ENCODE measurements at regions not wholly inside any gene's neighbourhood (a gene's known extent, or its start where the extent isn't known, plus 50 kb on each side); places are given as distances from the start of the nearest gene placed in this dataset.

DNA sequence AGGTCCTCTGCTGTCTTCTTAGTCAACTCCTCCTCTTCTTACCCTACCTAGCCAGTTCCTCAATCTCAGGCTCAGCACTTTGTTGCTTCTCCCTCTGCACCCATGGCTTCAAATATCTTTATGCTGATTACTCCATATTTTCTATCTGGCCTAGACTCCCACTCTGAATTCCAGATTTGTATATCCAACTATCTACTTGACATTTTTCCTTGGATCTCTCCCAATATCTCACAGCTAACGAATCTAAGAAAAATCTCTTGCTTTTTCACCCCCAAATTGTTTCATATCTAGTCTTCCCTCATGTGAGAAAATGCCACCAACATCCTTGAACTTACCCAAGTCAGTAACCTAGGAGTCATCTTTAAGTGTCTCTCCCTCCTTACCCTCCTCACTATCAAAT, 176.4 kb upstream of the ERCC4 start:
- ChIA-PET CTCF (no interaction called here), POLR2A (no interaction called here)
- Mint-ChIP-seq H3K27ac (no peak overlapping the region), H3K27me3 (no peaks in the 10 kb centered on the region), H3K36me3 (ENCODE audit: low read depth) (no peaks in the 10 kb centered on the region), H3K4me3 (no peak overlapping the region), H3K9me3 (peaks cover 15% of the 10 kb centered on the region), H3K4me1 (no peaks in the 10 kb centered on the region)
- DNase-seq: no peak

DNA sequence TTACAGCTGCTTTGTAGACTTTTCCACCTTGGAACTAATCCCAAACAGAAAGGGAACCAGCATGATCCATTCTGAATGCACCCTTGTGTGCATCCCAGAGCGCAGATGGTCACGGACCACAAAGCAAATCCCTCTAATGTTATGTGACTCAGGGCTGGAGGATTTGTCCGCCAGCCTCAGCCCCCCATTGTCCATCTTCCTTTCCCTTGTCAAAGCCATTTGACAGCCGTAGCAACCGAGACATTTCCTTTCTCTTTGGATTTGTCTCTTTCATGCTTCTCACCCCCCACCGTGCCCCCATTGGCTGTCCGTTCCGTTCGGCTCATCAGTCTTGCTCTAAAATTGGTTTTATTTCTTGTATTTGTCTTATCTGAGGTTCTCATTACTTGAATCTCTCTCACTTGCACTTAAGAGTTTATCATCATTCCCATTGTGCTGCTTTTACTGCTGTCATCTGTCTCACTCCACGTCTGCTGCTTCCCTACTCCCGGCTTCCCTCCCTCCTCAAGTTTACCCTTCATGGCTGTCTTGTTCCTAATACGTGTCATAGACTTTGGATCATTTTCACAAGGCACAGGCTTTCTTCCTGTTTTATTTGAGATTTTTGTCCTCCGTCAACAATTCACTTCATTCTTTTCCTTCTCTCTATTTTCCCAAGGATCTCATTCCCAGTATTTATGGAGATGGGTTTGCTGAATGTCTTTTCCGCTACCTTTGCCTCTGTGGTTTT, 163.4 kb upstream of the ERCC4 start:
- Mint-ChIP-seq H3K9me3 (peaks cover 6% of the 10 kb centered on the region), H3K4me3 (no peak overlapping the region), H3K27me3 (no peaks in the 10 kb centered on the region), H3K4me1 (no peaks in the 10 kb centered on the region), H3K36me3 (ENCODE audit: low read depth) (no peaks in the 10 kb centered on the region), H3K27ac (no peak overlapping the region)
- no peak for DNase-seq
- CTCF ChIA-PET: no interaction called here
- POLR2A ChIA-PET: no interaction called here

GRCh38 chr16:13766334-13766733, 153.6 kb upstream of the ERCC4 start:
- ChIA-PET CTCF (no interaction called here), POLR2A (no interaction called here)
- Mint-ChIP-seq H3K36me3 (ENCODE audit: low read depth) (no peaks in the 10 kb centered on the region), H3K27ac (no peak overlapping the region), H3K27me3 (no peaks in the 10 kb centered on the region), H3K9me3 (peaks cover 4% of the 10 kb centered on the region), H3K4me1 (no peaks in the 10 kb centered on the region), H3K4me3 (no peak overlapping the region)
- DNase-seq: no peak

DNA sequence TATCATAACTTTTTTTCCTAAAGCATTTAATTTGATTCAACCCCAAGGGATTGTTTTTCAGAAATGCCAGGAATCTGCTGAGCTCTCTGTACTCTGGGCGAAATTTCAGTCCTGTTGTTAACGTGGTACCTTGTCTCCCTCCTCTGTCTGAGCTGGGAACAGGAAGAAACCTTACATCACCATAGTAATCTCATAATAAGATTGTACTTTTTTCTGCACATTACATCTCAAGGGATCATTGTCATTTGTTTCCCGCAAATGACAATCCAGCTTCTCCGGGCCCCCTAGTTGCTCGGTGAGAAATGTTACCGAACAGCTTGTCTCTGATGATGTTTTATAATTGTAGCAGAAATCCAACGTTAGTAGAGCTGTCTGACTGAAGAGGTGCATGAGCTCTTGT, 152.7 kb upstream of the ERCC4 start:
- H3K4me3 Mint-ChIP-seq: no peak overlapping the region
- no peaks in the 10 kb centered on the region for H3K27me3 Mint-ChIP-seq
- no peak for DNase-seq
- no peak overlapping the region for H3K27ac Mint-ChIP-seq
- H3K36me3 Mint-ChIP-seq (ENCODE audit: low read depth): no peaks in the 10 kb centered on the region
- ChIA-PET CTCF (interaction anchor here (1.1 kb wide), 1 partner anchor 153 kb away, joined by 3 read pairs; the partner anchor contains the start of gene ERCC4), POLR2A (no interaction called here)
- H3K4me1 Mint-ChIP-seq: no peaks in the 10 kb centered on the region
- H3K9me3 Mint-ChIP-seq: peaks cover 4% of the 10 kb centered on the region

DNA sequence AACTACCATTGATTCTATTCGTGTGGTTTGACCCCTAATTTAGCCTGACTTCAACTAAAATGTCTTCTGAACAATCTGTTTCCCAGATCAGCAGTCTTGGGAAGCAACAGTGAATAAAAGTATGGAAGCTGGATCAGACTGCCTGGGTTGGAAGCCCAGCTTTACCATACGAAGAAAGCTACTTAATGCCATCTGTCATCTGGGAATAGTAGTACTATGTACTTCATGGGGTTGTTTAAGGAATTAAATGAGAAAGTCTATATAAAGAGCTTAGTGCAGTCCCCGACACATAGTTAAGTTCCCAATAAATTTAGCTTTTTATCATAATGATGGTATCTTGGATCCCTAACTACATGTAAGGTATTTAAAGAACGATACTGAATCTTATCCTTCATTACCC, 151.5 kb upstream of the ERCC4 start:
- POLR2A ChIA-PET: no interaction called here
- no peaks in the 10 kb centered on the region for H3K36me3 Mint-ChIP-seq (ENCODE audit: low read depth)
- H3K27ac Mint-ChIP-seq: no peak overlapping the region
- CTCF ChIA-PET: interaction anchor here (1.1 kb wide), 1 partner anchor 151 kb away, joined by 3 read pairs; the partner anchor contains the start of gene ERCC4
- no peaks in the 10 kb centered on the region for H3K4me1 Mint-ChIP-seq
- H3K4me3 Mint-ChIP-seq: no peak overlapping the region
- DNase-seq: no peak
- H3K9me3 Mint-ChIP-seq: peaks cover 3% of the 10 kb centered on the region
- no peaks in the 10 kb centered on the region for H3K27me3 Mint-ChIP-seq

DNA sequence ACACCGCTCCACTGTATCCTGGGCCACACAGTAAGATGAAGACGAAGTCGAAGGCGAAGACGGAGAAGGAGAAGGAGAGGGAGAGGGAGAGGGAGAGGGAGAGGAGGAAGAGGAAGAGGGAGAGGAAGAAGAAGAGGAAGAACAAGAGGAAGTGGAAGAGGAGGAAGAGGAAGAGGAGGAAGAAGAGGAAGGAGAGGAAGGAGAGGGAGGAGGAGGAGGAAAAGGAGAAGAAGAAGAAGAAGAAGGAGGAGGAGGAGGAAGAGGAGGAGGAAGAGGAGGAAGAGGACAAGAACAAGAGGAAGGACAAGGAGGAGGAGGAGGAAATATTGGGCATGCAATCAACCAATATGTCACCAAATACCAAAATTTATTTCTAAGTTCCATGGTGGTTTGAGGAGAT, 149.5 kb upstream of the ERCC4 start:
- Mint-ChIP-seq H3K4me3 (no peak overlapping the region), H3K36me3 (ENCODE audit: low read depth) (no peaks in the 10 kb centered on the region), H3K4me1 (no peaks in the 10 kb centered on the region), H3K27ac (no peak overlapping the region), H3K9me3 (peaks cover 5% of the 10 kb centered on the region), H3K27me3 (no peaks in the 10 kb centered on the region)
- no peak for DNase-seq
- POLR2A ChIA-PET: no interaction called here
- CTCF ChIA-PET: no interaction called here

- peaks cover 11% of the 10 kb centered on the region for H3K9me3 Mint-ChIP-seq
- no peaks in the 10 kb centered on the region for H3K27me3 Mint-ChIP-seq
Observed at GRCh38 chr16:13772782-13773181, 147.2 kb upstream of the ERCC4 start.

GRCh38 chr16:13779676-13780075, 140.3 kb upstream of the ERCC4 start:
- no peaks in the 10 kb centered on the region for H3K36me3 Mint-ChIP-seq (ENCODE audit: low read depth)
- H3K9me3 Mint-ChIP-seq: peaks cover 15% of the 10 kb centered on the region
- ChIA-PET CTCF (no interaction called here), POLR2A (no interaction called here)
- DNase-seq: no peak
- no peak overlapping the region for H3K27ac Mint-ChIP-seq
- no peak overlapping the region for H3K4me3 Mint-ChIP-seq
- H3K4me1 Mint-ChIP-seq: no peaks in the 10 kb centered on the region
- H3K27me3 Mint-ChIP-seq: no peaks in the 10 kb centered on the region

More at GRCh38 chr16:13772782-13773181, 147.2 kb upstream of the ERCC4 start:
- Mint-ChIP-seq H3K36me3 (ENCODE audit: low read depth) (no peaks in the 10 kb centered on the region), H3K4me3 (no peak overlapping the region), H3K4me1 (no peaks in the 10 kb centered on the region), H3K27ac (no peak overlapping the region)
- DNase-seq: no peak
- POLR2A ChIA-PET: no interaction called here
- CTCF ChIA-PET: no interaction called here

GRCh38 chr16:13780406-13781168, 139.4 kb upstream of the ERCC4 start:
- Mint-ChIP-seq H3K27me3 (no peaks in the 10 kb centered on the region), H3K4me3 (no peak overlapping the region), H3K36me3 (ENCODE audit: low read depth) (no peaks in the 10 kb centered on the region), H3K27ac (no peak overlapping the region), H3K4me1 (no peaks in the 10 kb centered on the region), H3K9me3 (peaks cover 12% of the 10 kb centered on the region)
- no peak for DNase-seq
- ChIA-PET POLR2A (no interaction called here), CTCF (no interaction called here)

DNA sequence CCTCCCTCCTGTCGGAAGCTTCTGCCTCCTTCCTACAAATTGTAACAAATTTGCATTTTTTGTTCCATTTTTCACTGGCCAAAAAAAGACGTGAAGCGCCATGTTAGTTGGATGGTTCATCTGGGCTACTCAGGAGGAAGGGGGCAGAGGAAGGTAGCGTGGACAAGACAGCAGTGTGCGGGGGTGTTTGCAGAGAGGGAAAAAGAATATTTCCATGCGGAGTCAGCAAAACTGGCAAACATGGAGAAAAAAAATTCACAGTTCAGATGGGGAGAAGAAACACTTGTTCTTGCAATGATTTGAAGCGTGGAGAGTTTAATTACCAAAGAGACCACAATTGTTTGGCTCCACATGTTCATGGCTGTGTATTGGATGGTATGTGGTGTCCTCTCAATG, 138.8 kb upstream of the ERCC4 start:
- H3K27me3 Mint-ChIP-seq: no peaks in the 10 kb centered on the region
- CTCF ChIA-PET: no interaction called here

DNA sequence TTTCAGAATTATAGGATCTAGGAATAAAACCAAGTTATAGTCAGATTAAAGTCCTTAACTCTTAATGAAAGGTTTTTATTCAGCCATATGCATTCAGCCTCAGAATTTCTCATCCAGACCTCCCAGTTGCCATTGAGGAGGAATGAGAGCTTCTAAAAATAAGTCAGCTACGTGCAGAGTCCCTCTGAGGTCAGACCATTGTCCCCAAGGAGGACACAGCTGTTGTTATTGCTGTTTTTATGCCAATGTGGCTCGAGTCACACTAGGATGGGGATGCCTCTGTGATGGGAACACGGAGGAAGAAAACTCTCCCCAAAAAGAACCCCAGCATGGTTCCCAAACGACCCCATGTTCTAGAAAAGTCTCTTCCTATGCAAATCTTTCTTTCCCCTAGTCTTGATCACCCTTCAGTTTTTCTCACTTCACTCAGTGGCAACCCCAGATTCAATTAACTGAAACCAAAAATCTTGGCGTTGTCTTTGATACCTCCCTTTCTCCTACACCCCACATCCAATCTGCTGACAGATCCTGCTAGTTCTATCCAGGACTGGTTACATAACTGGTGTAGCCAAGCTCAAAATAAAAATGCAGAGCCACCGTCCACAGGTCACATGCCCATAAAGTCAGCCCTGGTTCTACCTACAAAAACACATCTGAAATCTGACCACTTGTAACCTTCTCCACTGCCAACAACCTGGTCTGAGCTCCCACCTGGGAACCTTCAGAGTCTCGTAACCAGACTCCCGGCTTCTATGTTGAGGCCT, 138.2 kb upstream of the ERCC4 start:
- Mint-ChIP-seq H3K27me3 (no peaks in the 10 kb centered on the region), H3K36me3 (ENCODE audit: low read depth) (no peaks in the 10 kb centered on the region), H3K27ac (no peak overlapping the region), H3K9me3 (peaks cover 11% of the 10 kb centered on the region), H3K4me1 (no peaks in the 10 kb centered on the region), H3K4me3 (no peak overlapping the region)
- ChIA-PET CTCF (no interaction called here), POLR2A (no interaction called here)
- DNase-seq: no peak

More for the DNA sequence above, 138.8 kb upstream of the ERCC4 start:
- Mint-ChIP-seq H3K4me1 (no peaks in the 10 kb centered on the region), H3K9me3 (peaks cover 11% of the 10 kb centered on the region), H3K27ac (no peak overlapping the region), H3K36me3 (ENCODE audit: low read depth) (no peaks in the 10 kb centered on the region), H3K4me3 (no peak overlapping the region)
- POLR2A ChIA-PET: no interaction called here
- no peak for DNase-seq

DNA sequence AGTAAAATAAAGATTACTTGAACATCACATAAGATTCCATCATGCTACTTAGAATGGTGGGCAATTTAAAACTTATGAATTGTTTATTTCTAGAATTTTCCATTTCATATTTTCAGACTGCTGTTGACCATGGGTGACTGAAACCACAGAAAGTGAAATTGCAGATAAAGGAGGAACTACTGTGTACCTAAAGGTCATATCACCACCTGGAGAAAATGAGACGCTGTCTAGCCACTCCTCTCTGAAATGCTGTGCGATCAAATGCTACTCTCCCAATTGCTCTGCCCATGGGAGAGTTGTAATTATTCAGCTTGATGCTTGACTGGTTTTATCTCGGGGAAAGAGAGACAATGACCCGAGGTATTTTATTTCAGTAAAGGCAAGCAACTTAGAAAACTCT, 128.9 kb upstream of the ERCC4 start:
- CTCF ChIA-PET: no interaction called here

GRCh38 chr16:13793841-13794409, 126.0 kb upstream of the ERCC4 start:
- no peak overlapping the region for H3K27ac Mint-ChIP-seq
- H3K4me3 Mint-ChIP-seq: no peak overlapping the region
- peaks cover 5% of the 10 kb centered on the region for H3K9me3 Mint-ChIP-seq
- no peaks in the 10 kb centered on the region for H3K4me1 Mint-ChIP-seq
- ChIA-PET CTCF (no interaction called here), POLR2A (no interaction called here)
- DNase-seq: no peak
- H3K36me3 Mint-ChIP-seq (ENCODE audit: low read depth): no peaks in the 10 kb centered on the region
- H3K27me3 Mint-ChIP-seq: no peaks in the 10 kb centered on the region

More for the DNA sequence above, 128.9 kb upstream of the ERCC4 start:
- peaks cover 5% of the 10 kb centered on the region for H3K9me3 Mint-ChIP-seq
- H3K27ac Mint-ChIP-seq: no peak overlapping the region
- H3K4me1 Mint-ChIP-seq: no peaks in the 10 kb centered on the region
- no peak for DNase-seq
- H3K36me3 Mint-ChIP-seq (ENCODE audit: low read depth): no peaks in the 10 kb centered on the region
- POLR2A ChIA-PET: no interaction called here
- no peak overlapping the region for H3K4me3 Mint-ChIP-seq
- no peaks in the 10 kb centered on the region for H3K27me3 Mint-ChIP-seq
